ENCODE measurements at regions not wholly inside any gene's neighbourhood (a gene's known extent, or its start where the extent isn't known, plus 50 kb on each side); places are given as distances from the start of the nearest gene placed in this dataset.

GRCh38 chr3:106030627-106030963, 161.8 kb upstream of the CBLB start:
- no peak for TF ChIP-seq OSR1 (CRISPR knock-in tag; IDR thresholded peaks at IDR 0.05)
- TF ChIP-seq ZFP30 (CRISPR knock-in tag; IDR thresholded peaks at IDR 0.05), result no peak
- TF ChIP-seq, protein P1, sequence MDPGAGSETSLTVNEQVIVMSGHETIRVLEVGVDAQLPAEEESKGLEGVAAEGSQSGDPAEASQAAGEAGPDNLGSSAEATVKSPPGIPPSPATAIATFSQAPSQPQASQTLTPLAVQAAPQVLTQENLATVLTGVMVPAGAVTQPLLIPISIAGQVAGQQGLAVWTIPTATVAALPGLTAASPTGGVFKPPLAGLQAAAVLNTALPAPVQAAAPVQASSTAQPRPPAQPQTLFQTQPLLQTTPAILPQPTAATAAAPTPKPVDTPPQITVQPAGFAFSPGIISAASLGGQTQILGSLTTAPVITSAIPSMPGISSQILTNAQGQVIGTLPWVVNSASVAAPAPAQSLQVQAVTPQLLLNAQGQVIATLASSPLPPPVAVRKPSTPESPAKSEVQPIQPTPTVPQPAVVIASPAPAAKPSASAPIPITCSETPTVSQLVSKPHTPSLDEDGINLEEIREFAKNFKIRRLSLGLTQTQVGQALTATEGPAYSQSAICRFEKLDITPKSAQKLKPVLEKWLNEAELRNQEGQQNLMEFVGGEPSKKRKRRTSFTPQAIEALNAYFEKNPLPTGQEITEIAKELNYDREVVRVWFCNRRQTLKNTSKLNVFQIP (CRISPR knock-in tag; IDR thresholded peaks at IDR 0.05; ENCODE audit: borderline replicate concordance, low read depth), result no peak
- no peak for TF ChIP-seq BACH2 (CRISPR knock-in tag; IDR thresholded peaks at IDR 0.05; ENCODE audit: borderline replicate concordance)
- TF ChIP-seq, protein P2, sequence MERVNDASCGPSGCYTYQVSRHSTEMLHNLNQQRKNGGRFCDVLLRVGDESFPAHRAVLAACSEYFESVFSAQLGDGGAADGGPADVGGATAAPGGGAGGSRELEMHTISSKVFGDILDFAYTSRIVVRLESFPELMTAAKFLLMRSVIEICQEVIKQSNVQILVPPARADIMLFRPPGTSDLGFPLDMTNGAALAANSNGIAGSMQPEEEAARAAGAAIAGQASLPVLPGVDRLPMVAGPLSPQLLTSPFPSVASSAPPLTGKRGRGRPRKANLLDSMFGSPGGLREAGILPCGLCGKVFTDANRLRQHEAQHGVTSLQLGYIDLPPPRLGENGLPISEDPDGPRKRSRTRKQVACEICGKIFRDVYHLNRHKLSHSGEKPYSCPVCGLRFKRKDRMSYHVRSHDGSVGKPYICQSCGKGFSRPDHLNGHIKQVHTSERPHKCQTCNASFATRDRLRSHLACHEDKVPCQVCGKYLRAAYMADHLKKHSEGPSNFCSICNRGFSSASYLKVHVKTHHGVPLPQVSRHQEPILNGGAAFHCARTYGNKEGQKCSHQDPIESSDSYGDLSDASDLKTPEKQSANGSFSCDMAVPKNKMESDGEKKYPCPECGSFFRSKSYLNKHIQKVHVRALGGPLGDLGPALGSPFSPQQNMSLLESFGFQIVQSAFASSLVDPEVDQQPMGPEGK (CRISPR knock-in tag; IDR thresholded peaks at IDR 0.05; ENCODE audit: borderline replicate concordance), result no peak
- TF ChIP-seq, protein P3, sequence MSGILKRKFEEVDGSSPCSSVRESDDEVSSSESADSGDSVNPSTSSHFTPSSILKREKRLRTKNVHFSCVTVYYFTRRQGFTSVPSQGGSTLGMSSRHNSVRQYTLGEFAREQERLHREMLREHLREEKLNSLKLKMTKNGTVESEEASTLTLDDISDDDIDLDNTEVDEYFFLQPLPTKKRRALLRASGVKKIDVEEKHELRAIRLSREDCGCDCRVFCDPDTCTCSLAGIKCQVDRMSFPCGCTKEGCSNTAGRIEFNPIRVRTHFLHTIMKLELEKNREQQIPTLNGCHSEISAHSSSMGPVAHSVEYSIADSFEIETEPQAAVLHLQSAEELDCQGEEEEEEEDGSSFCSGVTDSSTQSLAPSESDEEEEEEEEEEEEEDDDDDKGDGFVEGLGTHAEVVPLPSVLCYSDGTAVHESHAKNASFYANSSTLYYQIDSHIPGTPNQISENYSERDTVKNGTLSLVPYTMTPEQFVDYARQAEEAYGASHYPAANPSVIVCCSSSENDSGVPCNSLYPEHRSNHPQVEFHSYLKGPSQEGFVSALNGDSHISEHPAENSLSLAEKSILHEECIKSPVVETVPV (CRISPR knock-in tag; IDR thresholded peaks at IDR 0.05), result no peak
- no peak for TF ChIP-seq PPARA (CRISPR knock-in tag; IDR thresholded peaks at IDR 0.05; ENCODE audit: borderline replicate concordance)
- TF ChIP-seq CREB5 (CRISPR knock-in tag; IDR thresholded peaks at IDR 0.05; ENCODE audit: low read depth), result no peak
- no peak for TF ChIP-seq ARNTL (CRISPR knock-in tag; IDR thresholded peaks at IDR 0.05; ENCODE audit: borderline replicate concordance, low read depth)
- no peak for TF ChIP-seq ZNF8 (CRISPR knock-in tag; IDR thresholded peaks at IDR 0.05)

Data from SK-N-SH treated with all-trans-retinoic acid at 6 μM for 48 hours (cell line).